HepG2 (cell line): ENCODE measurements at regions not wholly inside any gene's neighbourhood (a gene's known extent, or its start where the extent isn't known, plus 50 kb on each side); places are given as distances from the start of the nearest gene placed in this dataset.

Source experiments
- ATAC-seq: fragments of 200-7000 bp; cut with Tn5 transposase; 3 replicates; pipeline ENCODE4 v1.9.1; 2020; ENCODE audit warnings: mild to moderate bottlenecking, moderate library complexity
- BruUV-seq: library from RNA; stranded (reverse); fragments of 400-500 nt; replicated peaks from 2 replicates; lab custom pipeline; 2021; lab: Mats Ljungman, UMichigan
- CTCF ChIA-PET: fragments of 300-600 bp; formaldehyde crosslinking; extraction: SDS; loops from one replicate; lab custom pipeline; 2021; ENCODE audit warnings: low total read pairs, inconsistent platforms, low intra/inter-chr PET ratio; lab: Yijun Ruan, JAX
- POLR2A ChIA-PET: fragments of 350-600 bp; sonication (Branson Sonifier 250); formaldehyde crosslinking; loops from one replicate; lab custom pipeline; 2020; ENCODE audit warnings: antibody characterized with exemption, inconsistent platforms; lab: Yijun Ruan, JAX
- DNase-seq: peaks from one replicate; pipeline ENCODE4 v3.0.0-alpha.2; 2015; ENCODE audit warnings: low spot score
- FAIRE-seq: peaks from 3 replicates; lab custom pipeline; 2011; peaks lifted over from hg19 to GRCh38; lab: Jason Lieb, UNC
- H2AFZ ChIP-seq: one replicate; pipeline ENCODE4 v1.6.1; 2011; ENCODE audit warnings: low read length, inconsistent platforms
- H3K27ac ChIP-seq: fragments of 300-600 bp; 3 replicates; pipeline ENCODE4 v1.8.0; 2011; ENCODE audit warnings: mixed run types, mild to moderate bottlenecking, mixed read lengths, low read length, inconsistent platforms; ENCODE audit not compliant: insufficient read depth; ENCODE audit errors: extremely low read length
- H3K27me3 ChIP-seq, 2 experiments: fragments of 200-600 bp in 1 of 2; 2 replicates in 1 of 2; 3 replicates in 1 of 2; pipeline versions ENCODE4 v1.6.0 to v1.8.0; 2011; ENCODE audit warnings: low read length in 2 of 2, mild to moderate bottlenecking in 2 of 2, moderate library complexity in 2 of 2, inconsistent platforms in 1 of 2; ENCODE audit not compliant: insufficient read depth in 2 of 2, control insufficient read depth in 1 of 2
- H3K36me3 ChIP-seq, 2 experiments: fragments of 200-600 bp in 1 of 2; replicated peaks in 1 of 2; 2 replicates in 1 of 2; 3 replicates in 1 of 2; pipeline versions ENCODE4 v1.5.1 to v1.8.0; 2011; ENCODE audit warnings: low read length in 2 of 2, inconsistent platforms in 1 of 2; ENCODE audit not compliant: insufficient read depth in 2 of 2, control insufficient read depth in 1 of 2
- H3K4me1 ChIP-seq: 2 replicates; pipeline ENCODE4 v1.5.1; 2012; ENCODE audit warnings: low read length, inconsistent platforms; ENCODE audit not compliant: insufficient read depth
- H3K4me2 ChIP-seq: 2 replicates; pipeline ENCODE4 v1.6.0; 2011; ENCODE audit warnings: low read depth, low read length, inconsistent platforms
- H3K4me3 ChIP-seq, 3 experiments: fragments of 200-600 bp in 1 of 3; sonication (generic), shearing (Covaris generic) in 1 of 3; replicated peaks in 1 of 3; 2 replicates each; pipeline ENCODE4 v1.5.1; 2011 to 2016; ENCODE audit warnings: low read length in 3 of 3, inconsistent platforms in 2 of 3, low read depth in 2 of 3, mild to moderate bottlenecking in 2 of 3, control low read depth in 1 of 3, mixed read lengths in 1 of 3; ENCODE audit not compliant: insufficient read depth in 1 of 3
- H3K79me2 ChIP-seq: one replicate; pipeline ENCODE4 v1.6.1; 2011; ENCODE audit warnings: low read length, inconsistent platforms; ENCODE audit not compliant: insufficient read depth
- H3K9ac ChIP-seq: 2 replicates; pipeline ENCODE4 v1.6.0; 2011; ENCODE audit warnings: mild to moderate bottlenecking, low read depth, low read length, inconsistent platforms; ENCODE audit not compliant: insufficient read depth
- H3K9me3 ChIP-seq: 2 replicates; pipeline ENCODE4 v1.5.1; 2012; ENCODE audit warnings: mild to moderate bottlenecking, low read length
- H4K20me1 ChIP-seq: 2 replicates; pipeline ENCODE4 v1.6.0; 2011; ENCODE audit warnings: inconsistent platforms, mild to moderate bottlenecking, low read length, moderate library complexity; ENCODE audit not compliant: insufficient read depth
- DBP ChIP-seq: sonication (generic); formaldehyde crosslinking; IDR thresholded peaks from 2 replicates; pipeline ENCODE4 v1.4.0; 2020; ENCODE audit warnings: missing genetic modification reagents; ENCODE audit errors: not compliant biosample characterization
- EEA1 ChIP-seq: sonication (generic); formaldehyde crosslinking; IDR thresholded peaks from 2 replicates; pipeline ENCODE4 v1.5.1; 2020; ENCODE audit warnings: mild to moderate bottlenecking, missing genetic modification reagents, borderline replicate concordance
- FOXP1 ChIP-seq, 2 experiments: fragments of 450-650 bp in 1 of 2; IDR thresholded peaks; 2 replicates each; pipeline ENCODE4 v1.6.1; 2017 to 2018; ENCODE audit warnings: antibody characterized with exemption in 1 of 2
- KLF15 ChIP-seq: sonication (generic); formaldehyde crosslinking; IDR thresholded peaks from 2 replicates; pipeline ENCODE4 v1.8.1; 2023; ENCODE audit warnings: borderline replicate concordance, mild to moderate bottlenecking, inconsistent platforms, missing genetic modification reagents, mixed read lengths
- MEF2D ChIP-seq: sonication (generic); formaldehyde crosslinking; IDR thresholded peaks from 2 replicates; pipeline ENCODE4 v1.5.1; 2020; ENCODE audit warnings: mild to moderate bottlenecking, missing genetic modification reagents
- NFE2L2 ChIP-seq: fragments of 150-350 bp; IDR thresholded peaks from 2 replicates; pipeline ENCODE4 v1.6.1; 2014; ENCODE audit warnings: low read length
- SIN3A ChIP-seq: IDR thresholded peaks from 2 replicates; pipeline ENCODE4 v1.6.1; 2011; ENCODE audit warnings: low read depth, mild to moderate bottlenecking, control low read depth, low read length, borderline replicate concordance
- SOX6 ChIP-seq, 2 experiments: fragments of 450-650 bp in 1 of 2; sonication (generic) in 1 of 2; formaldehyde crosslinking in 1 of 2; IDR thresholded peaks; 2 replicates each; pipeline versions ENCODE4 v1.4.0 to v1.6.1; 2017 to 2020; ENCODE audit warnings: antibody characterized with exemption in 1 of 2, mild to moderate bottlenecking in 1 of 2, missing genetic modification reagents in 1 of 2
- TCF12 ChIP-seq, 2 experiments: fragments of 450-650 bp in 1 of 2; sonication (generic) in 1 of 2; formaldehyde crosslinking in 1 of 2; IDR thresholded peaks; 2 replicates each; pipeline versions ENCODE4 v1.6.1 to v1.8.0; 2017 to 2022; ENCODE audit warnings: antibody characterized with exemption in 1 of 2, mild to moderate bottlenecking in 1 of 2, missing genetic modification reagents in 1 of 2, moderate library complexity in 1 of 2
- TERF1 ChIP-seq: sonication (generic); formaldehyde crosslinking; IDR thresholded peaks from 2 replicates; pipeline ENCODE4 v1.8.0; 2022; ENCODE audit warnings: mild to moderate bottlenecking, missing genetic modification reagents, moderate library complexity
- THAP7 ChIP-seq: sonication (generic); formaldehyde crosslinking; IDR thresholded peaks from 2 replicates; pipeline ENCODE4 v1.8.1; 2023; ENCODE audit warnings: mild to moderate bottlenecking, missing genetic modification reagents
- YY1 ChIP-seq: IDR thresholded peaks from 2 replicates; pipeline ENCODE4 v1.6.1; 2011; ENCODE audit warnings: low read length, low read depth, moderate library complexity, mild to moderate bottlenecking; ENCODE audit not compliant: insufficient read depth, insufficient replicate concordance
- ZBTB20 ChIP-seq: sonication (generic); formaldehyde crosslinking; IDR thresholded peaks from 2 replicates; pipeline ENCODE4 v1.8.1; 2023; ENCODE audit warnings: missing genetic modification reagents, low read depth, mild to moderate bottlenecking, borderline replicate concordance
- ZBTB33 ChIP-seq: sonication (generic); formaldehyde crosslinking; IDR thresholded peaks from 2 replicates; pipeline ENCODE4 v1.4.0; 2020; ENCODE audit warnings: missing genetic modification reagents
- ZNF430 ChIP-seq: sonication (generic); formaldehyde crosslinking; IDR thresholded peaks from 2 replicates; pipeline ENCODE4 v1.9.0; 2021; ENCODE audit warnings: mild to moderate bottlenecking, missing genetic modification reagents
- ZNF564 ChIP-seq: sonication (generic); formaldehyde crosslinking; IDR thresholded peaks from 2 replicates; pipeline ENCODE4 v1.8.1; 2023; ENCODE audit warnings: mild to moderate bottlenecking, missing genetic modification reagents
- ZNF629 ChIP-seq: sonication (generic); formaldehyde crosslinking; conservative IDR thresholded peaks from 2 replicates; pipeline ENCODE4 v1.5.0; 2020; ENCODE audit warnings: missing genetic modification reagents
- WGBS: methylation state at CpG from one replicate; pipeline ENCODE4 v1.1.6; 2017; ENCODE audit warnings: low lambda C conversion rate; 5-methylcytosine and 5-hydroxymethylcytosine counted together
- in situ Hi-C: cut with HindIII; loops from 2 replicates; pipeline ENCODE4 v1.10.0; 2017; ENCODE audit warnings: low pct_unique_long_range_greater_than_20kb; ENCODE audit not compliant: extremely low pct_ligation_motif_present
- intact Hi-C: fragments of 100-400 bp; cut with micrococcal nuclease; formaldehyde crosslinking; loops from one replicate; pipeline ENCODE4 v1.10.0; 2022; ENCODE audit not compliant: unreplicated experiment

GRCh38 chr13:26971990-26972887 is 199.4 kb downstream of the USP12 start:
- Histone ChIP-seq H3K9ac (no peak overlapping the region), H4K20me1 (no peaks in the 10 kb centered on the region), H3K27me3 (no peaks in the 10 kb centered on the region), H3K79me2 (no peaks in the 10 kb centered on the region), H3K36me3 (no peaks in the 10 kb centered on the region), H3K4me3 (peak overlapping the region in 1 of 3 experiments; percentile 16; a peak in 1 of 6 replicates), H3K4me2 (peak overlapping the region; percentile 55), H2AFZ (no peak overlapping the region), H3K27ac (peak overlapping the region; percentile 48), H3K9me3 (no peaks in the 10 kb centered on the region), H3K4me1 (peaks cover 97% of the 10 kb centered on the region)
- DNase-seq (peak; percentile 74), FAIRE-seq (peak; percentile 87), ATAC-seq (peak; percentile 60)
- ChIA-PET POLR2A (interaction anchor here (0.8 to 2.6 kb wide), 3 partner anchors 9 to 367 kb away, joined by 3 to 18 read pairs (median 4); no protein-coding TSS in a partner anchor), CTCF (interaction anchor here (1.2 kb wide), 1 partner anchor 11 kb away, joined by 3 read pairs; no protein-coding TSS in a partner anchor)
- in situ Hi-C loops (loop anchor here (25.0 kb wide), 1 partner anchor 990 kb away; the partner anchor contains the start of gene CDX2), intact Hi-C loops (loop anchor here (1.0 kb wide), 1 partner anchor 11 kb away; no protein-coding TSS in a partner anchor)
- 3% methylated on average over 10 of the region's 10 CpGs for WGBS
- no TSS peak for BruUV-seq
- TF ChIP-seq NFE2L2 (no peak), ZNF629 (CRISPR knock-in tag) (0 out of 2 replicates have a peak, but pooled peaks have one; percentile 1), ZNF564 (CRISPR knock-in tag) (no peak), TERF1 (no peak), YY1 (no peak), KLF15 (CRISPR knock-in tag) (no peak), THAP7 (CRISPR knock-in tag) (peak; percentile 71; the same call in 1 of the 2 replicates), ZNF430 (CRISPR knock-in tag) (0 out of 2 replicates have a peak, but pooled peaks have one; percentile 28), MEF2D (peak; percentile 63), SOX6 (IDR thresholded peaks at IDR 0.05) (no peak), SOX6 (CRISPR knock-in tag; IDR thresholded peaks at IDR 0.05) (no peak; the same call in 1 of the 2 replicates), ZBTB20 (CRISPR knock-in tag) (peak; percentile 52; the same call in 1 of the 2 replicates), DBP (CRISPR knock-in tag) (no peak), TCF12 (IDR thresholded peaks at IDR 0.05) (no peak), TCF12 (CRISPR knock-in tag; IDR thresholded peaks at IDR 0.05) (no peak), EEA1 (CRISPR knock-in tag) (0 out of 2 replicates have a peak, but pooled peaks have one; percentile 33), FOXP1 (IDR thresholded peaks at IDR 0.05) (peak; percentile 81), FOXP1 (CRISPR knock-in tag; IDR thresholded peaks at IDR 0.05) (peak; percentile 88), ZBTB33 (CRISPR knock-in tag) (no peak), SIN3A (no peak)
